SK-N-SH treated with all-trans-retinoic acid at 6 μM for 48 hours (cell line): ENCODE measurements at regions not wholly inside any gene's neighbourhood (a gene's known extent, or its start where the extent isn't known, plus 50 kb on each side); places are given as distances from the start of the nearest gene placed in this dataset.

Experiments
- BACH2 ChIP-seq: fragments of 250-450 bp; sonication (Bioruptor Pico); IDR thresholded peaks from 2 replicates; pipeline ENCODE4 v1.9.0; 2021; ENCODE audit warnings: mild to moderate bottlenecking, borderline replicate concordance
- CSDC2 ChIP-seq: fragments of 250-450 bp; sonication (Bioruptor Pico); IDR thresholded peaks from 2 replicates; pipeline ENCODE4 v1.5.0; 2020; ENCODE audit warnings: mild to moderate bottlenecking, moderate library complexity
- GLIS3 ChIP-seq: fragments of 250-450 bp; sonication (Bioruptor Pico); IDR thresholded peaks from 2 replicates; pipeline ENCODE4 v1.5.0; 2020; ENCODE audit warnings: mild to moderate bottlenecking, moderate library complexity
- ISL1 ChIP-seq: fragments of 250-450 bp; sonication (Bioruptor Pico); IDR thresholded peaks from 2 replicates; pipeline ENCODE4 v2.1.2; 2022; ENCODE audit warnings: mild to moderate bottlenecking, moderate library complexity
- RARB ChIP-seq: fragments of 250-450 bp; sonication (Bioruptor Pico); IDR thresholded peaks from 2 replicates; pipeline ENCODE4 v1.8.0; 2021; ENCODE audit warnings: mild to moderate bottlenecking, moderate library complexity
- SNAI2 ChIP-seq: fragments of 250-450 bp; sonication (Bioruptor Pico); IDR thresholded peaks from 2 replicates; pipeline ENCODE4 v1.5.0; 2020; ENCODE audit warnings: mild to moderate bottlenecking, moderate library complexity
- TCF4 ChIP-seq: fragments of 250-450 bp; sonication (Bioruptor Pico); IDR thresholded peaks from 2 replicates; pipeline ENCODE4 v1.8.0; 2021; ENCODE audit warnings: mild to moderate bottlenecking, moderate library complexity, borderline replicate concordance
- TOX ChIP-seq: fragments of 250-450 bp; sonication (Bioruptor Pico); IDR thresholded peaks from 2 replicates; pipeline ENCODE4 v1.8.0; 2021; ENCODE audit warnings: mild to moderate bottlenecking, moderate library complexity, borderline replicate concordance
- ZC3H10 ChIP-seq: fragments of 250-450 bp; sonication (Bioruptor Pico); IDR thresholded peaks from 2 replicates; pipeline ENCODE4 v1.5.1; 2021; ENCODE audit warnings: mild to moderate bottlenecking, moderate library complexity
- ZFP3 ChIP-seq: fragments of 250-450 bp; sonication (Bioruptor Pico); IDR thresholded peaks from 2 replicates; pipeline ENCODE4 v1.5.0; 2020; ENCODE audit warnings: mild to moderate bottlenecking, moderate library complexity
- ZNF8 ChIP-seq: fragments of 450-650 bp; formaldehyde crosslinking; IDR thresholded peaks from 2 replicates; pipeline ENCODE4 v1.5.0; 2020; ENCODE audit warnings: mild to moderate bottlenecking, moderate library complexity
- TF ChIP-seq, protein P1 (sequence below): fragments of 250-450 bp; sonication (Bioruptor Pico); IDR thresholded peaks from 2 replicates; pipeline ENCODE4 v1.5.1; 2021; ENCODE audit warnings: mild to moderate bottlenecking, moderate library complexity
- TF ChIP-seq, protein P2 (sequence below): fragments of 250-450 bp; sonication (Bioruptor Pico); IDR thresholded peaks from 2 replicates; pipeline ENCODE4 v1.8.0; 2020; ENCODE audit warnings: mild to moderate bottlenecking, moderate library complexity, borderline replicate concordance
- TF ChIP-seq, protein P3 (sequence below): fragments of 250-450 bp; sonication (Bioruptor Pico); IDR thresholded peaks from 2 replicates; pipeline ENCODE4 v1.5.1; 2020; ENCODE audit warnings: low read depth, mild to moderate bottlenecking, moderate library complexity

DNA sequence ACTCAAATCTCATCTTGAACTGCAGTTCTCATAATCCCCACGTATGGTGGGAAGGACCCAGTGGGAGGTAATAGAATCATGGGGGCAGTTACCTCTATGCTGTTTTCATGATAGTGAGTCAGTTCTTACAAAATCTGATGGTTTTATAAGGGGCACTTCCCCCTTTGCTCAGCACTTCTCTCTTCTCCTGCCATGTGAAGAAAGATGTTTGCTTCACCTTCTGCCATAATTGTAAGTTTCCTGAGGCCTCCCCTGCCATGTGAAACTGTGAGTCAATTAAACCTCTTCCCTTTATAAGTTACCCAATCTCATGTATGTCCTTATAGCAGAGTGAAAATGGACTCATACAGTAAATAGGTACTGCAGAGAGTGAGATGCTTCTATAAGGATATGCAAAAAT, 1050.6 kb upstream of the GRIA3 start:
- no peak for TF ChIP-seq ZNF8 (CRISPR knock-in tag)
- TF ChIP-seq ZFP3 (CRISPR knock-in tag): no peak
- TF ChIP-seq GLIS3 (CRISPR knock-in tag): no peak
- no peak for TF ChIP-seq TCF4
- no peak for TF ChIP-seq TOX (CRISPR knock-in tag)
- TF ChIP-seq, protein P1, sequence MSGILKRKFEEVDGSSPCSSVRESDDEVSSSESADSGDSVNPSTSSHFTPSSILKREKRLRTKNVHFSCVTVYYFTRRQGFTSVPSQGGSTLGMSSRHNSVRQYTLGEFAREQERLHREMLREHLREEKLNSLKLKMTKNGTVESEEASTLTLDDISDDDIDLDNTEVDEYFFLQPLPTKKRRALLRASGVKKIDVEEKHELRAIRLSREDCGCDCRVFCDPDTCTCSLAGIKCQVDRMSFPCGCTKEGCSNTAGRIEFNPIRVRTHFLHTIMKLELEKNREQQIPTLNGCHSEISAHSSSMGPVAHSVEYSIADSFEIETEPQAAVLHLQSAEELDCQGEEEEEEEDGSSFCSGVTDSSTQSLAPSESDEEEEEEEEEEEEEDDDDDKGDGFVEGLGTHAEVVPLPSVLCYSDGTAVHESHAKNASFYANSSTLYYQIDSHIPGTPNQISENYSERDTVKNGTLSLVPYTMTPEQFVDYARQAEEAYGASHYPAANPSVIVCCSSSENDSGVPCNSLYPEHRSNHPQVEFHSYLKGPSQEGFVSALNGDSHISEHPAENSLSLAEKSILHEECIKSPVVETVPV (CRISPR knock-in tag): no peak
- no peak for TF ChIP-seq ZC3H10 (CRISPR knock-in tag)
- TF ChIP-seq, protein P2, sequence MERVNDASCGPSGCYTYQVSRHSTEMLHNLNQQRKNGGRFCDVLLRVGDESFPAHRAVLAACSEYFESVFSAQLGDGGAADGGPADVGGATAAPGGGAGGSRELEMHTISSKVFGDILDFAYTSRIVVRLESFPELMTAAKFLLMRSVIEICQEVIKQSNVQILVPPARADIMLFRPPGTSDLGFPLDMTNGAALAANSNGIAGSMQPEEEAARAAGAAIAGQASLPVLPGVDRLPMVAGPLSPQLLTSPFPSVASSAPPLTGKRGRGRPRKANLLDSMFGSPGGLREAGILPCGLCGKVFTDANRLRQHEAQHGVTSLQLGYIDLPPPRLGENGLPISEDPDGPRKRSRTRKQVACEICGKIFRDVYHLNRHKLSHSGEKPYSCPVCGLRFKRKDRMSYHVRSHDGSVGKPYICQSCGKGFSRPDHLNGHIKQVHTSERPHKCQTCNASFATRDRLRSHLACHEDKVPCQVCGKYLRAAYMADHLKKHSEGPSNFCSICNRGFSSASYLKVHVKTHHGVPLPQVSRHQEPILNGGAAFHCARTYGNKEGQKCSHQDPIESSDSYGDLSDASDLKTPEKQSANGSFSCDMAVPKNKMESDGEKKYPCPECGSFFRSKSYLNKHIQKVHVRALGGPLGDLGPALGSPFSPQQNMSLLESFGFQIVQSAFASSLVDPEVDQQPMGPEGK (CRISPR knock-in tag): no peak
- TF ChIP-seq SNAI2 (CRISPR knock-in tag): no peak
- TF ChIP-seq ISL1: no peak
- TF ChIP-seq CSDC2 (CRISPR knock-in tag): no peak
- no peak for TF ChIP-seq RARB (CRISPR knock-in tag)
- TF ChIP-seq, protein P3, sequence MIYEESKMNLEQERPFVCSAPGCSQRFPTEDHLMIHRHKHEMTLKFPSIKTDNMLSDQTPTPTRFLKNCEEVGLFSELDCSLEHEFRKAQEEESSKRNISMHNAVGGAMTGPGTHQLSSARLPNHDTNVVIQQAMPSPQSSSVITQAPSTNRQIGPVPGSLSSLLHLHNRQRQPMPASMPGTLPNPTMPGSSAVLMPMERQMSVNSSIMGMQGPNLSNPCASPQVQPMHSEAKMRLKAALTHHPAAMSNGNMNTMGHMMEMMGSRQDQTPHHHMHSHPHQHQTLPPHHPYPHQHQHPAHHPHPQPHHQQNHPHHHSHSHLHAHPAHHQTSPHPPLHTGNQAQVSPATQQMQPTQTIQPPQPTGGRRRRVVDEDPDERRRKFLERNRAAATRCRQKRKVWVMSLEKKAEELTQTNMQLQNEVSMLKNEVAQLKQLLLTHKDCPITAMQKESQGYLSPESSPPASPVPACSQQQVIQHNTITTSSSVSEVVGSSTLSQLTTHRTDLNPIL (CRISPR knock-in tag): no peak
- TF ChIP-seq BACH2 (CRISPR knock-in tag): no peak
